ENCODE measurements at regions not wholly inside any gene's neighbourhood (a gene's known extent, or its start where the extent isn't known, plus 50 kb on each side); places are given as distances from the start of the nearest gene placed in this dataset.

DNA sequence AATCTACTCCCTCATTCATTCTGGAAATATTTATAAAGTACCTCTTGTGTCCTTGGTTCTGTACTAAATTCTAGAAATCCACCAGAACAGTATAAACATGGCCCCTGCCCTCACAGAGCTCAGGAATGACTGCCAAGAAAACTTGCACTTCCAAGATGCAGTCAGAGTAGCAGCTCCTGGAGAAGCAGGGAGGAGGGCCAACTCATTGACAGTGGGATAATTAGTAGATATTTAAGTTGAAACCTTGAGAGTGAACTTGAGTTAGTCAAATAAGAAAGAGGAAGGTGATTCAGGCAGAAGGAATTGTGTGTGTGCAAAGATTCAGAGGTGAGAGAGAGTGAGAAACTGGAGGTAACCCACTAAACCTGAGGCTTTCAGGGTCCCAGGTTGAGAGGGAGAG, 182.2 kb upstream of the INHBA start:
- intact Hi-C loops (cut with DNase I; ENCODE audit: low total_unique reads), result no loop called here
- H3K4me1 ChIP-seq, result peaks cover 16% of the 10 kb centered on the region
- H3K36me3 ChIP-seq (ENCODE audit: low read depth, missing control alignments), result no peaks in the 10 kb centered on the region
- TF ChIP-seq, protein P1, sequence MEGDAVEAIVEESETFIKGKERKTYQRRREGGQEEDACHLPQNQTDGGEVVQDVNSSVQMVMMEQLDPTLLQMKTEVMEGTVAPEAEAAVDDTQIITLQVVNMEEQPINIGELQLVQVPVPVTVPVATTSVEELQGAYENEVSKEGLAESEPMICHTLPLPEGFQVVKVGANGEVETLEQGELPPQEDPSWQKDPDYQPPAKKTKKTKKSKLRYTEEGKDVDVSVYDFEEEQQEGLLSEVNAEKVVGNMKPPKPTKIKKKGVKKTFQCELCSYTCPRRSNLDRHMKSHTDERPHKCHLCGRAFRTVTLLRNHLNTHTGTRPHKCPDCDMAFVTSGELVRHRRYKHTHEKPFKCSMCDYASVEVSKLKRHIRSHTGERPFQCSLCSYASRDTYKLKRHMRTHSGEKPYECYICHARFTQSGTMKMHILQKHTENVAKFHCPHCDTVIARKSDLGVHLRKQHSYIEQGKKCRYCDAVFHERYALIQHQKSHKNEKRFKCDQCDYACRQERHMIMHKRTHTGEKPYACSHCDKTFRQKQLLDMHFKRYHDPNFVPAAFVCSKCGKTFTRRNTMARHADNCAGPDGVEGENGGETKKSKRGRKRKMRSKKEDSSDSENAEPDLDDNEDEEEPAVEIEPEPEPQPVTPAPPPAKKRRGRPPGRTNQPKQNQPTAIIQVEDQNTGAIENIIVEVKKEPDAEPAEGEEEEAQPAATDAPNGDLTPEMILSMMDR (IDR thresholded peaks at IDR 0.05), result no peak
- TF ChIP-seq POLR2A (IDR thresholded peaks at IDR 0.05), result no peak
- no peak for DNase-seq
- H3K27me3 ChIP-seq, result no peaks in the 10 kb centered on the region
- H3K27ac ChIP-seq, result no peak overlapping the region
- no peak overlapping the region for H3K4me3 ChIP-seq
- H3K9me3 ChIP-seq, result no peaks in the 10 kb centered on the region

DNA sequence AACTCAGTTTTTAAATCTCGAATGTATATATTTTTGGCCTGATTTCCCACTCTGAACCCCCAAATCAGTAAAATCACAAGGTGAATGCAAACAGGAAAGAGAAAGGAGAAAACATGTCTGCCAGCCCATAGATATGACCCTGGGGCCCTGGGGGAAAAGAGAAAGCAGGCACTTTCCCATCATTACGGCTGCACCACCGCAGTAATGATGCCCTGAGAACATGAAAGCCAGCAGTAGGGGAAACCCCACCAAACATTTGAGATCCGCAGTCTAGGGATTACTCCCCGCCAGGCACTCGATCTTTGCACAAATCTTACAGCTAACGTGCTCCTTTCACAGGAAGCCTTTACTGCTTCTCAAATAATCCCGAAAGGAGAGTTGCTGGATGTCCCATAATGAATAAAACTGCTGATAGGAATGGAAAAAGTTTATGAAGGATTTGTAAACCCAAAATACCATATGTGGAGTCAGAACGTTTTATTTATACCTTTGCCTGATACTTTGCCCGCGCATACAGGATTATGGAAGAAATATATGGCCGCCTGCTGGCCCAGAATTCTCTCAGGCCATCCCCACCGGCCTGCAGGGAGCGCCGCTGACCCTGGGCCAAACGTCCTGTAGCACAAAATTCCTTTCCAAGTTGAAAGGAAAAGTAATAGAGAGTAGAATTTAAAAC, 180.0 kb upstream of the INHBA start:
- TF ChIP-seq, protein P1 (IDR thresholded peaks at IDR 0.05), result no peak
- Histone ChIP-seq H3K4me1 (peaks cover 26% of the 10 kb centered on the region), H3K36me3 (ENCODE audit: low read depth, missing control alignments) (no peaks in the 10 kb centered on the region), H3K27me3 (no peaks in the 10 kb centered on the region), H3K4me3 (no peak overlapping the region), H3K27ac (no peak overlapping the region), H3K9me3 (no peaks in the 10 kb centered on the region)
- intact Hi-C loops (cut with DNase I; ENCODE audit: low total_unique reads), result no loop called here
- WGBS, 2 donors, result 88 to 91% methylated on average over 16 of the region's 16 CpGs
- DNase-seq, result no peak

DNA sequence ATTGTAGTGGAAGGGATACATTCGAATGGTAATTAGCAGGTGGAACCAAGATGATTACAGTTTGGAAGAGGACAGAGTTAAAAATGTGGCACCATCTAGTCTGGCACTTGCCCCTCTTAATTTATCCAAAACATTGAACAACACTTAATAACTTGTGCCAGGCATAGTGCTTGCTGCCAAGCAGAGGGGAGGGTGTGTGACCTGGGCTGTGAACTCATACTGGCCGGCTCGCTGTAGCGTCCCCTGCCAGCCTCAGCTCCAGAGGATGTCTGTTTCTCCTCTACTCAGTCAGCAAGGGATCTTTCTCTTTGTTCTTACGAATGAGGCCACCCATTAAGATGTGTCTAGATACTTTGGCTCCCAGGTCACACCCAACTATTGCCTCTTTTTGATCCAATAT, 179.4 kb upstream of the INHBA start:
- Histone ChIP-seq H3K9me3 (no peaks in the 10 kb centered on the region), H3K4me3 (no peak overlapping the region), H3K27ac (no peak overlapping the region), H3K36me3 (ENCODE audit: low read depth, missing control alignments) (no peaks in the 10 kb centered on the region), H3K4me1 (peaks cover 28% of the 10 kb centered on the region), H3K27me3 (no peaks in the 10 kb centered on the region)
- no peak for DNase-seq
- TF ChIP-seq POLR2A (IDR thresholded peaks at IDR 0.05), result no peak
- TF ChIP-seq, protein P1 (IDR thresholded peaks at IDR 0.05), result no peak
- 94 to 97% methylated on average over 5 of the region's 5 CpGs for WGBS, 2 donors
- intact Hi-C loops (cut with DNase I; ENCODE audit: low total_unique reads), result no loop called here

DNA sequence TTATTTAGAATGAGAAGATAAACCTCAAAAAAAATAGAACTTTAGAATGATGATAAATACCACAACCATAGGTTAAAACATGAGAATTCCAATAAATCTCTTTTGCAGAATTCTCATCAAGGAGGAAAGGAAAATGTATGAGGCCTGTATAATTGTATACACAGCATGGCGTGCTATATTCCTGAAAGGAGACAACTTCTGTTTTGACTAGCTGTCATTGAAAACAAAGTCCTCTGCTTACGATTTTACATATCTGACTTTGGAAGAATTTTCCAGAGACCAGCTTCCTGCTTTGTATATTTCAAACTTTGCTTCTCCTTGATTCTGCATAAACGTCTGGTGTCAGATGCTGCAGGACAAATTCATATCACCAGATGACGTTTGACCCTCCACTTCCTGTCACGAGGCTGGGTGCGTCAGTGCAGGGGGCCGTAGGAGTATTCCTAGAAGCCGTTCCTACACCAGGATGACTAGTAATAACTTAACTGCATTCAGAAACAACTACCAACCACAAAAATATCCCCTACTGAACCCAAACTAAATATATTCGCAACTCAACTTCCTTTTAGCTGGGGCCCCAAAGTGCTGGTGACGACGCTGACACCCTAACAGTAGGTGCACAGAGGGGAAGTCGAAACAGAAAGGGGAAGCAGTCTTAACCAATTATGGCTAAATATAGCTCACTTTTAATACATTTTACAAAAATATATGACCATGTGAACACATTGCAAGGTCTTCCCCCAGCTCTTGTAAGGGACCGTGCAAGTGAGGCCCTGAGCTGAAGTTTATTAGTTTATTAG, 178.6 kb upstream of the INHBA start:
- H3K4me1 ChIP-seq, result peaks cover 25% of the 10 kb centered on the region
- TF ChIP-seq, protein P1 (IDR thresholded peaks at IDR 0.05), result no peak
- TF ChIP-seq POLR2A (IDR thresholded peaks at IDR 0.05), result no peak
- no peak overlapping the region for H3K27ac ChIP-seq

More for the DNA sequence above, 178.6 kb upstream of the INHBA start:
- WGBS, 2 donors, result 84 to 88% methylated on average over 13 of the region's 13 CpGs
- Histone ChIP-seq H3K9me3 (no peaks in the 10 kb centered on the region), H3K4me3 (no peak overlapping the region), H3K36me3 (ENCODE audit: low read depth, missing control alignments) (no peaks in the 10 kb centered on the region), H3K27me3 (no peaks in the 10 kb centered on the region)
- intact Hi-C loops (cut with DNase I; ENCODE audit: low total_unique reads), result no loop called here
- DNase-seq, result no peak
